HEK293 (cell line): ENCODE measurements at regions not wholly inside any gene's neighbourhood (a gene's known extent, or its start where the extent isn't known, plus 50 kb on each side); places are given as distances from the start of the nearest gene placed in this dataset.

Experiments used
- CTCF ChIA-PET: fragments of 350-600 bp; formaldehyde crosslinking; extraction: SDS; loops from one replicate; lab custom pipeline; 2021; ENCODE audit warnings: antibody characterized with exemption; lab: Yijun Ruan, JAX
- POLR2A ChIA-PET: fragments of 300-600 bp; formaldehyde crosslinking; extraction: SDS; loops from one replicate; lab custom pipeline; 2020; ENCODE audit warnings: antibody characterized with exemption, inconsistent platforms; lab: Yijun Ruan, JAX
- H3K27ac ChIP-seq: fragments of 200-500 bp; sonication (Bioruptor generic); 2 replicates; pipeline ENCODE4 v1.5.1; 2014; ENCODE audit warnings: low read depth, low read length, control low read depth, inconsistent platforms; ENCODE audit errors: extremely low read depth
- H3K36me3 ChIP-seq, 2 experiments: fragments of 200-500 bp in 1 of 2; sonication (Bioruptor generic) in 1 of 2; 1 replicate in 1 of 2; 2 replicates in 1 of 2; pipeline ENCODE4 v1.5.1; 2014 to 2017; ENCODE audit warnings: inconsistent platforms in 2 of 2, low read length in 2 of 2; ENCODE audit not compliant: control insufficient read depth in 2 of 2, insufficient read depth in 1 of 2
- H3K4me1 ChIP-seq: fragments of 200-500 bp; sonication (Bioruptor generic); 2 replicates; pipeline ENCODE4 v1.5.1; 2014; ENCODE audit warnings: mild to moderate bottlenecking, low read length, inconsistent platforms; ENCODE audit not compliant: control insufficient read depth, insufficient read depth
- H3K4me3 ChIP-seq: 2 replicates; pipeline ENCODE4 v1.5.1; 2011; ENCODE audit warnings: low read depth, mild to moderate bottlenecking, control low read depth, low read length, moderate library complexity
- H3K9me3 ChIP-seq: fragments of 200-500 bp; sonication (Bioruptor generic); 2 replicates; pipeline ENCODE4 v1.5.1; 2014; ENCODE audit warnings: low read depth, low read length, inconsistent platforms; ENCODE audit not compliant: control insufficient read depth, insufficient read depth
- KLF16 ChIP-seq: fragments of 450-650 bp; formaldehyde crosslinking; IDR thresholded peaks from 2 replicates; pipeline ENCODE4 v1.5.1; 2017; ENCODE audit warnings: missing biosample characterization, missing genetic modification characterization
- KLF7 ChIP-seq: fragments of 450-650 bp; formaldehyde crosslinking; IDR thresholded peaks from 2 replicates; pipeline ENCODE4 v1.5.1; 2016; ENCODE audit warnings: missing biosample characterization, missing genetic modification characterization, borderline replicate concordance
- SETDB1 ChIP-seq: IDR thresholded peaks from one replicate; pipeline ENCODE4 v1.6.1; 2017; ENCODE audit warnings: mild to moderate bottlenecking, low read length, moderate library complexity, mixed read lengths; ENCODE audit not compliant: insufficient read length
- ZFP3 ChIP-seq: fragments of 450-650 bp; formaldehyde crosslinking; IDR thresholded peaks from 2 replicates; pipeline ENCODE4 v1.5.1; 2016; ENCODE audit warnings: low read depth, missing biosample characterization, missing genetic modification characterization
- ZNF112 ChIP-seq: fragments of 450-650 bp; formaldehyde crosslinking; IDR thresholded peaks from 2 replicates; pipeline ENCODE4 v1.5.0; 2017; ENCODE audit warnings: missing biosample characterization, missing genetic modification characterization
- ZNF175 ChIP-seq: fragments of 450-650 bp; formaldehyde crosslinking; IDR thresholded peaks from 2 replicates; pipeline ENCODE4 v1.5.1; 2016; ENCODE audit warnings: missing biosample characterization, missing genetic modification characterization
- ZNF221 ChIP-seq: fragments of 450-650 bp; formaldehyde crosslinking; IDR thresholded peaks from 2 replicates; pipeline ENCODE4 v1.5.1; 2017; ENCODE audit warnings: missing biosample characterization, missing genetic modification characterization, borderline replicate concordance
- ZNF362 ChIP-seq: fragments of 450-650 bp; formaldehyde crosslinking; IDR thresholded peaks from 2 replicates; pipeline ENCODE4 v1.5.1; 2016; ENCODE audit warnings: missing biosample characterization, missing genetic modification characterization
- ZNF473 ChIP-seq: fragments of 450-650 bp; formaldehyde crosslinking; IDR thresholded peaks from 2 replicates; pipeline ENCODE4 v1.5.1; 2017; ENCODE audit warnings: missing biosample characterization, missing genetic modification characterization
- ZNF488 ChIP-seq: fragments of 450-650 bp; formaldehyde crosslinking; IDR thresholded peaks from 2 replicates; pipeline ENCODE4 v1.5.1; 2016; ENCODE audit warnings: missing biosample characterization, missing genetic modification characterization
- ZNF558 ChIP-seq: fragments of 450-650 bp; formaldehyde crosslinking; IDR thresholded peaks from 2 replicates; pipeline ENCODE4 v1.5.1; 2016; ENCODE audit warnings: missing biosample characterization, missing genetic modification characterization
- ZNF561 ChIP-seq: fragments of 450-650 bp; IDR thresholded peaks from 2 replicates; pipeline ENCODE4 v1.5.1; 2018; ENCODE audit warnings: missing biosample characterization, missing genetic modification characterization, borderline replicate concordance
- ZNF580 ChIP-seq: fragments of 450-650 bp; formaldehyde crosslinking; IDR thresholded peaks from 2 replicates; pipeline ENCODE4 v1.5.1; 2016; ENCODE audit warnings: missing biosample characterization, missing genetic modification characterization
- ZNF610 ChIP-seq: fragments of 450-650 bp; formaldehyde crosslinking; IDR thresholded peaks from 2 replicates; pipeline ENCODE4 v1.5.1; 2016; ENCODE audit warnings: missing biosample characterization, missing genetic modification characterization, borderline replicate concordance
- ZNF623 ChIP-seq: fragments of 450-650 bp; formaldehyde crosslinking; IDR thresholded peaks from 2 replicates; pipeline ENCODE4 v1.5.1; 2016; ENCODE audit warnings: missing biosample characterization, missing genetic modification characterization
- ZXDB ChIP-seq: fragments of 450-650 bp; formaldehyde crosslinking; IDR thresholded peaks from 2 replicates; pipeline ENCODE4 v1.5.1; 2016; ENCODE audit warnings: missing biosample characterization, missing genetic modification characterization
- TF ChIP-seq, protein P1 (sequence below): fragments of 450-650 bp; formaldehyde crosslinking; IDR thresholded peaks from 2 replicates; pipeline ENCODE4; 2016; ENCODE audit warnings: missing biosample characterization, missing genetic modification characterization
- TF ChIP-seq, protein P2 (sequence below): fragments of 450-650 bp; formaldehyde crosslinking; IDR thresholded peaks from 2 replicates; pipeline ENCODE4 v1.5.1; 2016; ENCODE audit warnings: missing biosample characterization, missing genetic modification characterization, borderline replicate concordance
- TF ChIP-seq, protein P3 (sequence below): fragments of 450-650 bp; formaldehyde crosslinking; IDR thresholded peaks from 2 replicates; pipeline ENCODE4 v1.5.1; 2017; ENCODE audit warnings: missing biosample characterization, missing genetic modification characterization

DNA sequence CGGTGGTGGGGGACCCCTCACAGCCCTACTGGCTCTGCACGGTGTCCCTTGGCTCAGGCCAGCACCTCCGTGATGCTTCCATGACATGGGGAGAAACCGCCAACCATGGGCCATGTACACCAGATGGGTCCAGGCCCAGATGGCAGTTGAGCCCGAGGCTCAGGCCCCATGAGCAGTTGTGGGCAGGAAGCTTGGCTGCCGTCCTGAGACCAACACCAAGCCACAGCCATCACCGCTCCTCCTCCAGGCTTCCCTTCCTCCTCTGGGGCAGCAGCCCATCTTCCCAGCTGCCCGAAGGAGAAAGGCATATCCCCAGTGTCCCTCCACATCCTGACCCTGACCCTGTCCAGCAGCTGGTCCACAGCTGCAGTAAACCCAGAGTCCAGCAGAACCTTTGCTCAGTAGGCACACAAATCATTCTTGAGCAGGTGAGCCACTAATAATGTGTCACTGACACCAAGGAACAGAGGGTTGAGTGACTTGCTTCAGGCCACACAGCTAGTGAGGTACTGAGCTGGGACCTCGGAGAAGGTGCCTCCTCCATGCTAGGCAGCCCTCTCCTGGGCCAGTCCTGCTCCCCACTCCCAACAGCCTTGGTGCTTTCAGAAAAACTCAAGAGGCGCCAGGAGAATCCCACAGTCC lies 204.9 kb downstream of the CTTN start (continued):
- TF ChIP-seq ZNF623 (no peak), ZNF112 (tag by site-specific recombination) (no peak), ZFP3 (tag by site-specific recombination) (no peak), ZNF221 (tag by site-specific recombination) (no peak), ZNF488 (tag by site-specific recombination) (no peak)
- TF ChIP-seq, protein P1, sequence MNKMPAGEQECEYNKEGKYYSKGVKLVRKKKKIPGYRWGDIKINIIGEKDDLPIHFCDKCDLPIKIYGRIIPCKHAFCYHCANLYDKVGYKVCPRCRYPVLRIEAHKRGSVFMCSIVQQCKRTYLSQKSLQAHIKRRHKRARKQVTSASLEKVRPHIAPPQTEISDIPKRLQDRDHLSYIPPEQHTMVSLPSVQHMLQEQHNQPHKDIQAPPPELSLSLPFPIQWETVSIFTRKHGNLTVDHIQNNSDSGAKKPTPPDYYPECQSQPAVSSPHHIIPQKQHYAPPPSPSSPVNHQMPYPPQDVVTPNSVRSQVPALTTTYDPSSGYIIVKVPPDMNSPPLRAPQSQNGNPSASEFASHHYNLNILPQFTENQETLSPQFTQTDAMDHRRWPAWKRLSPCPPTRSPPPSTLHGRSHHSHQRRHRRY (tag by site-specific recombination) = no peak

GRCh38 chr11:70603756-70604211 lies 205.5 kb downstream of the CTTN start:
- ChIA-PET POLR2A (no interaction called here), CTCF (interaction anchor here (0.6 kb wide), 1 partner anchor 188 kb away, joined by 3 read pairs; no protein-coding TSS in a partner anchor)
- Histone ChIP-seq H3K36me3 (no peaks in the 10 kb centered on the region), H3K4me1 (no peaks in the 10 kb centered on the region), H3K27ac (no peak overlapping the region), H3K4me3 (no peak overlapping the region), H3K9me3 (no peaks in the 10 kb centered on the region)
- TF ChIP-seq KLF16 (no peak), KLF7 (tag by site-specific recombination) (no peak), ZNF558 (no peak), ZNF580 (tag by site-specific recombination) (no peak), ZNF362 (no peak), ZNF610 (tag by site-specific recombination) (no peak), ZNF473 (no peak), ZNF561 (tag by site-specific recombination) (no peak), ZNF175 (tag by site-specific recombination) (no peak), ZXDB (tag by site-specific recombination) (no peak), SETDB1 (no peak)
- TF ChIP-seq, protein P2, sequence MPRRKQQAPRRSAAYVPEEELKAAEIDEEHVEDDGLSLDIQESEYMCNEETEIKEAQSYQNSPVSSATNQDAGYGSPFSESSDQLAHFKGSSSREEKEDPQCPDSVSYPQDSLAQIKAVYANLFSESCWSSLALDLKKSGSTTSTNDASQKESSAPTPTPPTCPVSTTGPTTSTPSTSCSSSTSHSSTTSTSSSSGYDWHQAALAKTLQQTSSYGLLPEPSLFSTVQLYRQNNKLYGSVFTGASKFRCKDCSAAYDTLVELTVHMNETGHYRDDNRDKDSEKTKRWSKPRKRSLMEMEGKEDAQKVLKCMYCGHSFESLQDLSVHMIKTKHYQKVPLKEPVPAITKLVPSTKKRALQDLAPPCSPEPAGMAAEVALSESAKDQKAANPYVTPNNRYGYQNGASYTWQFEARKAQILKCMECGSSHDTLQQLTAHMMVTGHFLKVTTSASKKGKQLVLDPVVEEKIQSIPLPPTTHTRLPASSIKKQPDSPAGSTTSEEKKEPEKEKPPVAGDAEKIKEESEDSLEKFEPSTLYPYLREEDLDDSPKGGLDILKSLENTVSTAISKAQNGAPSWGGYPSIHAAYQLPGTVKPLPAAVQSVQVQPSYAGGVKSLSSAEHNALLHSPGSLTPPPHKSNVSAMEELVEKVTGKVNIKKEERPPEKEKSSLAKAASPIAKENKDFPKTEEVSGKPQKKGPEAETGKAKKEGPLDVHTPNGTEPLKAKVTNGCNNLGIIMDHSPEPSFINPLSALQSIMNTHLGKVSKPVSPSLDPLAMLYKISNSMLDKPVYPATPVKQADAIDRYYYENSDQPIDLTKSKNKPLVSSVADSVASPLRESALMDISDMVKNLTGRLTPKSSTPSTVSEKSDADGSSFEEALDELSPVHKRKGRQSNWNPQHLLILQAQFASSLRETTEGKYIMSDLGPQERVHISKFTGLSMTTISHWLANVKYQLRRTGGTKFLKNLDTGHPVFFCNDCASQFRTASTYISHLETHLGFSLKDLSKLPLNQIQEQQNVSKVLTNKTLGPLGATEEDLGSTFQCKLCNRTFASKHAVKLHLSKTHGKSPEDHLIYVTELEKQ (tag by site-specific recombination) = no peak
- TF ChIP-seq, protein P3, sequence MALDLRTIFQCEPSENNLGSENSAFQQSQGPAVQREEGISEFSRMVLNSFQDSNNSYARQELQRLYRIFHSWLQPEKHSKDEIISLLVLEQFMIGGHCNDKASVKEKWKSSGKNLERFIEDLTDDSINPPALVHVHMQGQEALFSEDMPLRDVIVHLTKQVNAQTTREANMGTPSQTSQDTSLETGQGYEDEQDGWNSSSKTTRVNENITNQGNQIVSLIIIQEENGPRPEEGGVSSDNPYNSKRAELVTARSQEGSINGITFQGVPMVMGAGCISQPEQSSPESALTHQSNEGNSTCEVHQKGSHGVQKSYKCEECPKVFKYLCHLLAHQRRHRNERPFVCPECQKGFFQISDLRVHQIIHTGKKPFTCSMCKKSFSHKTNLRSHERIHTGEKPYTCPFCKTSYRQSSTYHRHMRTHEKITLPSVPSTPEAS (tag by site-specific recombination) = no peak
